RWPE2 (cell line): ENCODE measurements at regions not wholly inside any gene's neighbourhood (a gene's known extent, or its start where the extent isn't known, plus 50 kb on each side); places are given as distances from the start of the nearest gene placed in this dataset.

Experiments used
- ATAC-seq: fragments of 200-7000 bp; cut with Tn5 transposase; 3 replicates; pipeline ENCODE4 v1.9.1; 2021; ENCODE audit warnings: low read depth
- DNase-seq: peaks from one replicate; pipeline ENCODE4 v3.0.0-alpha.2; 2020; ENCODE audit warnings: low spot score
- H3K27ac ChIP-seq: fragments of 450-650 bp; 2 replicates; pipeline ENCODE4 v1.5.1; 2017; ENCODE audit warnings: mild to moderate bottlenecking; ENCODE audit not compliant: poor library complexity, severe bottlenecking
- H3K27me3 ChIP-seq: fragments of 250-450 bp; sonication (Bioruptor Pico); 2 replicates; pipeline ENCODE4 v1.5.1; 2021; ENCODE audit warnings: mild to moderate bottlenecking, moderate library complexity; ENCODE audit not compliant: insufficient read depth, poor library complexity, severe bottlenecking
- H3K36me3 ChIP-seq: fragments of 250-450 bp; sonication (Bioruptor Pico); 2 replicates; pipeline ENCODE4 v1.5.1; 2020; ENCODE audit warnings: low read depth, mild to moderate bottlenecking, moderate library complexity
- H3K4me1 ChIP-seq: fragments of 250-450 bp; sonication (Bioruptor Pico); 2 replicates; pipeline ENCODE4 v1.5.1; 2021; ENCODE audit warnings: mild to moderate bottlenecking, moderate library complexity; ENCODE audit not compliant: insufficient read depth, poor library complexity, severe bottlenecking
- H3K4me3 ChIP-seq: fragments of 250-450 bp; sonication (Bioruptor Pico); 2 replicates; pipeline ENCODE4 v1.5.1; 2021; ENCODE audit warnings: mild to moderate bottlenecking, moderate library complexity; ENCODE audit not compliant: severe bottlenecking
- H3K9me3 ChIP-seq: fragments of 250-450 bp; sonication (Bioruptor Pico); 2 replicates; pipeline ENCODE4 v1.5.1; 2021; ENCODE audit warnings: mild to moderate bottlenecking, moderate library complexity; ENCODE audit not compliant: severe bottlenecking
- CTCF ChIP-seq: fragments of 450-650 bp; IDR thresholded peaks from one replicate; pipeline ENCODE4 v1.5.1; 2017; ENCODE audit warnings: mild to moderate bottlenecking, moderate library complexity; ENCODE audit not compliant: poor library complexity, severe bottlenecking

GRCh38 chr4:131613824-131614216, 1535.3 kb upstream of the PCDH10 start:
- Histone ChIP-seq H3K27ac (no peak overlapping the region), H3K9me3 (no peaks in the 10 kb centered on the region), H3K36me3 (peaks cover 11% of the 10 kb centered on the region), H3K4me1 (peaks cover 25% of the 10 kb centered on the region), H3K4me3 (no peak overlapping the region), H3K27me3 (no peaks in the 10 kb centered on the region)
- no peak for TF ChIP-seq CTCF
- no peak for DNase-seq
- ATAC-seq: no peak

- no peak for ATAC-seq
- H3K9me3 ChIP-seq: no peaks in the 10 kb centered on the region
Measured at GRCh38 chr4:131632877-131633276, 1516.2 kb upstream of the PCDH10 start.

GRCh38 chr4:131635191-131635590, 1513.9 kb upstream of the PCDH10 start:
- no peaks in the 10 kb centered on the region for H3K4me1 ChIP-seq
- DNase-seq (no peak), ATAC-seq (no peak)
- H3K4me3 ChIP-seq: no peak overlapping the region
- H3K36me3 ChIP-seq: no peaks in the 10 kb centered on the region
- H3K27ac ChIP-seq: no peak overlapping the region
- no peaks in the 10 kb centered on the region for H3K9me3 ChIP-seq
- H3K27me3 ChIP-seq: no peaks in the 10 kb centered on the region
- TF ChIP-seq CTCF: no peak

More at GRCh38 chr4:131632877-131633276, 1516.2 kb upstream of the PCDH10 start:
- no peak overlapping the region for H3K27ac ChIP-seq
- no peaks in the 10 kb centered on the region for H3K27me3 ChIP-seq
- DNase-seq: no peak
- H3K4me3 ChIP-seq: no peak overlapping the region
- H3K4me1 ChIP-seq: no peaks in the 10 kb centered on the region
- no peak for TF ChIP-seq CTCF
- H3K36me3 ChIP-seq: no peaks in the 10 kb centered on the region

- Histone ChIP-seq H3K27me3 (no peaks in the 10 kb centered on the region), H3K36me3 (no peaks in the 10 kb centered on the region), H3K27ac (no peak overlapping the region), H3K4me3 (no peak overlapping the region), H3K9me3 (no peaks in the 10 kb centered on the region), H3K4me1 (no peaks in the 10 kb centered on the region)
- no peak for DNase-seq
- TF ChIP-seq CTCF: no peak
- ATAC-seq: no peak
Measured at GRCh38 chr4:131638781-131639180, 1510.3 kb upstream of the PCDH10 start.

GRCh38 chr4:131644619-131645018, 1504.5 kb upstream of the PCDH10 start:
- Histone ChIP-seq H3K9me3 (no peaks in the 10 kb centered on the region), H3K4me1 (no peaks in the 10 kb centered on the region), H3K27ac (no peak overlapping the region), H3K36me3 (no peaks in the 10 kb centered on the region), H3K4me3 (no peak overlapping the region), H3K27me3 (no peaks in the 10 kb centered on the region)
- ATAC-seq (peak; percentile 73; the same call in 2 of the 3 replicates), DNase-seq (no peak)
- peak; percentile 79 for TF ChIP-seq CTCF
